ENCODE measurements at regions not wholly inside any gene's neighbourhood (a gene's known extent, or its start where the extent isn't known, plus 50 kb on each side); places are given as distances from the start of the nearest gene placed in this dataset.

DNA sequence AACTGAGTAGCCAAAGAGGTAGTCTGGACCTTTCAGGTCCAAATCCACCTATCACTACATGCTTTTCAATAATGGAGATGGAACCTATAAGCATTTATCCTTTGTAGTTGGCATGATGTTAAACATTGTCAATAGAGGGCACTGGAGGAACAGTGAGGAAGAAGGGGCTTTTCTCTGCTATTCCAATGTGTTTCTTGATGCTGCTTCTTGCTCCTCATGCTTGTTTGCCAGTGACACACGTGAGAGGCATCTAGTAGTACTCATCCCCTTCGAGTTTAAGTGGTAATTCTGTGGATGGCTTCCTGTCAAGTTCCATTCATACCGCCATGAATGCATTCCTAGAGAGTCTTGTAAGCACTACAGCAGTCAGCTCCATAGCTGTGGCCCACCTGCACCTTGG is 84.0 kb downstream of the NAA11 start:
- H3K79me2 ChIP-seq (ENCODE audit: insufficient read depth, low read depth) = no peaks in the 10 kb centered on the region
- no peaks in the 10 kb centered on the region for H4K20me1 ChIP-seq (ENCODE audit: insufficient read depth)
- no peaks in the 10 kb centered on the region for H3K4me1 ChIP-seq (ENCODE audit: low read depth, poor library complexity, severe bottlenecking)
- no peaks in the 10 kb centered on the region for H3K27me3 ChIP-seq (ENCODE audit: insufficient read depth, low read depth)
- TF ChIP-seq CTCF (conservative IDR thresholded peaks at IDR 0.05; ENCODE audit: low read depth, low read length) = no peak; the same call in 1 of the 2 replicates
- no peak overlapping the region for H3K4me3 ChIP-seq (IDR thresholded peaks at IDR 0.05; ENCODE audit: insufficient read depth, low read depth, low read length)
- H3K4me2 ChIP-seq = no peak overlapping the region
- H3K9ac ChIP-seq = no peak overlapping the region
- H2AFZ ChIP-seq (ENCODE audit: low read depth) = no peak overlapping the region
- H3K36me3 ChIP-seq (ENCODE audit: insufficient read depth) = no peaks in the 10 kb centered on the region
- no peak overlapping the region for H3K27ac ChIP-seq

DNA sequence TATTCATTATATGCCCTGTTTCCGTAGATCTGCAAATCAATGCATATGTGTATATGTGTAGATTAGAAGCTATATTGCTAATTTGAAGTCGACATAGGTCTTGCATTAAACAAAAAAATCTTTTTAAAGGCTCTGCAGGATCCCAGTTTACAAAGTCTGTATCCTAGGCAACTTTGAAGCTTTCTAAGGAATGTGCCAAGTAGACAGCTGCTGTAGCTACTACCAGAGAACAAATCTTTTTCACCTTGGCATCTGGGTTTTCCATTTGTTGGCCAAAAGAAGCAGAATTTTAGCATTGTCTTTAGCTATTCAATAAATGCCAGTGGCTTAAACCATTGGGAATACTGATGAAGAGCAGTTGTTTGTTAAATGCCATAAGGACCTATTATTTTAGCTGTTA is 88.0 kb downstream of the NAA11 start:
- no peaks in the 10 kb centered on the region for H3K79me2 ChIP-seq (ENCODE audit: insufficient read depth, low read depth)
- H3K36me3 ChIP-seq (ENCODE audit: insufficient read depth) = no peaks in the 10 kb centered on the region; the same call in 1 of the 2 replicates
- no peak overlapping the region for H3K27ac ChIP-seq
- no peaks in the 10 kb centered on the region for H3K27me3 ChIP-seq (ENCODE audit: insufficient read depth, low read depth)
- no peak overlapping the region for H2AFZ ChIP-seq (ENCODE audit: low read depth)
- no peak overlapping the region for H3K4me2 ChIP-seq
- no peak overlapping the region for H3K4me3 ChIP-seq (IDR thresholded peaks at IDR 0.05; ENCODE audit: insufficient read depth, low read depth, low read length)
- no peaks in the 10 kb centered on the region for H4K20me1 ChIP-seq (ENCODE audit: insufficient read depth)
- no peak for TF ChIP-seq CTCF (conservative IDR thresholded peaks at IDR 0.05; ENCODE audit: low read depth, low read length)
- H3K4me1 ChIP-seq (ENCODE audit: low read depth, poor library complexity, severe bottlenecking) = peaks cover 6% of the 10 kb centered on the region
- H3K9ac ChIP-seq = no peak overlapping the region

DNA sequence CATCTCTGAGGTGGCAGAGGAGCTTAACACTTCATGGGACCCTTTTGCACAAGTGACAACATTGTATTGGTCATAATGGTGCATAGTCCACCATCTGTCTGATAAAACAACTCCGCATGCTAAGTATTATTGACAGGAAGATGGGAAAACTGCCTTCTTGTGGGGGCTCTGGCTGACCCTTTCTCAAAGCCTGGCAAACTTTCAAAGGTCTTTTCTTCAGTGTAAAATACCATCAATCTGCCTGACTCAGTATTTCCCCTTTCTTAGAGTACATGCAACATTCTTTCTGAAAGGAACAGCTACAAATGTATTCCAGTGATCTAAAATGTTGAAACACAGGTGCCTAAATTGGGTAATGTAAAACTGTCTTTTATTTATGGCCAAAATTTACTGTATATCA is 89.1 kb downstream of the NAA11 start:
- Histone ChIP-seq H3K27me3 (ENCODE audit: insufficient read depth, low read depth) (no peaks in the 10 kb centered on the region), H3K4me1 (ENCODE audit: low read depth, poor library complexity, severe bottlenecking) (peaks cover 6% of the 10 kb centered on the region), H3K27ac (no peak overlapping the region), H3K4me2 (no peak overlapping the region), H3K36me3 (ENCODE audit: insufficient read depth) (no peaks in the 10 kb centered on the region; the same call in 1 of the 2 replicates), H3K9ac (no peak overlapping the region), H2AFZ (ENCODE audit: low read depth) (no peak overlapping the region), H4K20me1 (ENCODE audit: insufficient read depth) (no peaks in the 10 kb centered on the region), H3K79me2 (ENCODE audit: insufficient read depth, low read depth) (no peaks in the 10 kb centered on the region), H3K4me3 (IDR thresholded peaks at IDR 0.05; ENCODE audit: insufficient read depth, low read depth, low read length) (no peak overlapping the region)
- TF ChIP-seq CTCF (conservative IDR thresholded peaks at IDR 0.05; ENCODE audit: low read depth, low read length) = no peak

DNA sequence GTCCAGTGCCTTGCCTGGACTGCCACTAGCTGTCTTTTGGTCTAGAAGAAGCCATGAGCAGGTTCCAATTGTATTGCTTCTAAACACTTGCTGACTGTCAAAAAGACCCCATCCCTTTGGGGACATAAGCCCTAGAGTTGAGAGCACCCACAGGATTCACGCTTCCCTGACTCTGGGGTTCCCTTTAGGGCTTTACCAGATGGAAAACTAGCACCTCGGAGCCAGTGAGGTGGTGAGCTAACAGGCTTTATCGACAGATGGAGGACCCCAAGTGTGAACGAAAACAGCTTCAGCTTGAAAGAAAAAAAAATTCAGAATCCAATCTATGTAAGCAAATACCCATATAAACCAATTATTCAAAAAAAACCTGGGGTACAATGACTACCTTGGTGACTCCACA is 90.8 kb downstream of the NAA11 start:
- H4K20me1 ChIP-seq (ENCODE audit: insufficient read depth) = no peaks in the 10 kb centered on the region
- H3K27ac ChIP-seq = no peak overlapping the region
- H3K9ac ChIP-seq = no peak overlapping the region
- no peak for TF ChIP-seq CTCF (conservative IDR thresholded peaks at IDR 0.05; ENCODE audit: low read depth, low read length)
- no peak overlapping the region for H3K4me2 ChIP-seq
- H3K27me3 ChIP-seq (ENCODE audit: insufficient read depth, low read depth) = no peaks in the 10 kb centered on the region
- H3K4me1 ChIP-seq (ENCODE audit: low read depth, poor library complexity, severe bottlenecking) = peaks cover 6% of the 10 kb centered on the region
- H3K4me3 ChIP-seq (IDR thresholded peaks at IDR 0.05; ENCODE audit: insufficient read depth, low read depth, low read length) = no peak overlapping the region
- H2AFZ ChIP-seq (ENCODE audit: low read depth) = no peak overlapping the region
- H3K36me3 ChIP-seq (ENCODE audit: insufficient read depth) = no peaks in the 10 kb centered on the region; the same call in 1 of the 2 replicates
- H3K79me2 ChIP-seq (ENCODE audit: insufficient read depth, low read depth) = no peaks in the 10 kb centered on the region
